NCI-H748 (cell line): ENCODE measurements at regions not wholly inside any gene's neighbourhood (a gene's known extent, or its start where the extent isn't known, plus 50 kb on each side); places are given as distances from the start of the nearest gene placed in this dataset.

ENCODE experiments used
- DNase-seq: peaks from one replicate; lab custom pipeline; 2025; ENCODE audit not compliant: unreplicated experiment; lab: John Stamatoyannopoulos, UW

- no peak for DNase-seq
Observed at GRCh38 chr3:102215166-102215565, 219.6 kb upstream of the ZPLD1 start.

DNA sequence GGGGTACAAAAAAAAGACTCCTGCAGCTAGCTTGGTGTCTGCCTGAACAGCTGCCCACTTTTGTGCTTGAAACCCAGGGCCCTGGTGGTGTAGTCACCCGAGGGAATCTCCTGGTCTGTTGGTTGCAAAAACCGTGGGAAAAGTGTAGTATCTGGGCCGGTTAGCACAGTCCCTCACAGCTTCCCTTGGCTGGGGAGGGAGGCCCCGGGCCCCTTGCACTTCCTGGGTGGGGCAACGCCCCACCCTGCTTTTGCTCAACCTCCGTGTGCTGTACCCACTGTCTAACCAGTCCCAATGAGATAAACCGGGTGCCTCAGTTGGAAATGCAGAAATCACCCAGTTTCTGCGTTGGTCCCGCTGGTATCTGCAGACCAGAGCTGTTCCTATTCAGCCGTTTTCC, 211.7 kb upstream of the ZPLD1 start:
- DNase-seq: no peak

- no peak for DNase-seq
Observed at GRCh38 chr3:102224171-102224570, 210.6 kb upstream of the ZPLD1 start.

DNA sequence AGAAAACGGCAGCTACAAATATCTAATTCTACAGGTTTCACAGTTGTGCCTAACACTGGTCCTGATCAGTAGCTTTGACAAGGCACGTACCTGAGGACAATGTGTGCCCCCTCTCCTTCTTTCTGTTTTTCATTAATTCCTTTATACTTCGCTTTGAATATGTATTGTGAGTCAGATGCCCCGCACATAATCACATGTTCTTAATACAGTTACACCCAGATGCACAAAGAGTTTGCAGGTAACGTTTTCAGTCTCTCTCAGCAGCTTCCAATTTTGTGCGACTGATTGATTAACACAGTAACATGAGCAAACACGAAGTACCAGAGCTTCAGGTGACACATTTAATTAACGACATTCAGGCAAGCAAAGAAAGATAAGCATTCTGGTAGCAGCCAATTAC, 209.8 kb upstream of the ZPLD1 start:
- DNase-seq: no peak

- peak; percentile 65 for DNase-seq
Observed at GRCh38 chr3:102225407-102226132, 209.2 kb upstream of the ZPLD1 start.

- DNase-seq: no peak
Observed at GRCh38 chr3:102226463-102226862, 208.4 kb upstream of the ZPLD1 start.

GRCh38 chr3:102229062-102229655, 205.7 kb upstream of the ZPLD1 start:
- peak; percentile 79 for DNase-seq

- no peak for DNase-seq
Observed at GRCh38 chr3:102230057-102230456, 204.8 kb upstream of the ZPLD1 start.

GRCh38 chr3:102233881-102234280, 200.9 kb upstream of the ZPLD1 start:
- no peak for DNase-seq

GRCh38 chr3:102235679-102236078, 199.1 kb upstream of the ZPLD1 start:
- peak; percentile 68 for DNase-seq

- DNase-seq: no peak
Observed at GRCh38 chr3:102237181-102237580, 197.6 kb upstream of the ZPLD1 start.

DNA sequence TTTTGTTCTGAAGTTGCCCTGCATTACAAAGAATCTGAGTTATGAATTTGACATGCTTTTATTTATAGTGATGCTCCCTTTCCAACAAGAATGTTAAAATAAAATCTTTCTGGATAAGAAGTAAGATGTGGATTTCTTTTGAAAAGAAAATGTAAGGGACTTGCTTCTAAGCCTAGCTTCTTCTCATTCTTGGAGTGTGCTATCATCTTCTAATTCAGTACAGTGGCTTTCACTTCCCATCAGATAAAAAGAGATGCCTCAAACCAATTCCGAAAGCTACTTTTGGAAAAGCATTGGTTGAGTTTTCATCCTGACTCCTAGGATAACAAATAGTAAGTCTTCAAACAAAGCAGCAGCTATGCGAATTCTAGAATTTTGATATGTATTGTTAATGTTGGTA, 197.0 kb upstream of the ZPLD1 start:
- DNase-seq: peak; percentile 24

- DNase-seq: peak; percentile 68
Observed at GRCh38 chr3:102238362-102238761, 196.5 kb upstream of the ZPLD1 start.

DNA sequence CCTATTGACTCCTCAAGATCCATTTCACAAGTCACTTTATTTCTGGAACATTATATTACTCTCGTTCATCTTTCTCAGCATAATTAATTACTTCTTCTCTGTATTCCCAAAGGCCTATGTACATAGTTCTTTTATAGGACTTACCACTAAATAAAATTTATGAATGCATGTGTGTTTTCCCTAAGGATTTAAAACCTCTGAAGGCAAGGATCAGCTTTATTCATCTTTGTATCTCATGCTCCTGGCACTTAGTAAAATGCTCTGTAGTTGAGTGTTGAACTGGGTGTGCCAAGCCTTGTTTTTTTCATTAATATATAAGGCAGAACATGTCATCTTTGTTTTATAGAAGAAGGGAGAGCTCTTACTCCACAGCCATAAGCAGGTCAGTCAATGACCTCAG, 194.1 kb upstream of the ZPLD1 start:
- DNase-seq: no peak

DNA sequence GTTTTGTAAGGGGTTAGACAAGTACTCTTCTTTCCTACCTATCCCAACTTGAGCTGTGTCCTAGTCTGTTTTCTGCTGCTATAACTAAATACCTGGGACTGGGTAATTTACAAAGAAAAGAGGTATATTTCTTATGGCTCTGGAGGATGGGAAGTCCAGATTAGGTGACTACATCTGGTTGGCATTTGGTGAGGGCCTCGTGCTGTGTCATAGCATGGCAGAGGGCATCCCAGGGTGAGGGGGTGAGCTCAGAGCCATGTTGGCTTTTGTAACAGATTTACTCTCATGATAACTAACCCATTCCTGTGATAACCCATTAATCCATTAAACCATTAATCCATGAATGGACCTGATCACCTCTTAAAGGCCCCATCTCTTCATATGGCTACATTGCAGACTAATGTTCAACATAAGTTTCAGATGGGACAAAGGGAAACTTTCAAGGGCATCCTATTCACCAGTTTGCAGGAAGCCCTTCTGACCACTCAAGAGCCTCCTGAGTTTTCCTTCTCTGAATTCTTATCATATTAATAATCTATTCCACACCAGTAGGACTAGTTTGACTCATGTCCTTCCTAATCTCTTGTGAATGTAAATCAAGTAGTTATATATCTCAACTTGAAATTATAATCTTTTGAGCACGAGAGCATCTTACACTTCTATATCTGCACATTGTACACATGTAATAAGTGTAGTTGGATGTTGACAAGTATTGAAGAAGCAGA, 185.7 kb upstream of the ZPLD1 start:
- DNase-seq: no peak

DNA sequence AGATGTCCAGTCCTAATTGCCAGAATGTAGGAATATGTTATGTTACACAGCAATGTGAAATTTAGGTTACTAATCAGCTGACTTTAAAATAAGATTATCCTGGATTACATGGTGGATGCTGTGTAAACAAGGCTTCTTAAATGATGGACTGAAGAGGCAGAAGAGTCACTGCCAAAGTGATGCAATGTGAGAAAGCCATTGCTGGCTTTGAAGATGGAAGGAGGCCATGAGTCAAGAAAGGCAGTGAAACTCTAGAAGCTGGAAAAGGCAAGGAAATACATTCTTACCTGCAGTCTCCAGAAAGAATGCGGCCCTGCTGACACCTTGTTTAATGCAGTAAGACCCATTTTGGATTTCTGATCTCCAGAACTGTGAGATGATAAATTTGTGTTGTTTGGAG, 179.1 kb upstream of the ZPLD1 start:
- DNase-seq: no peak

- no peak for DNase-seq
Observed at GRCh38 chr3:102258666-102259227, 176.1 kb upstream of the ZPLD1 start.

- DNase-seq: no peak
Observed at GRCh38 chr3:102259663-102260062, 175.2 kb upstream of the ZPLD1 start.

GRCh38 chr3:102265720-102266119, 169.1 kb upstream of the ZPLD1 start:
- no peak for DNase-seq

DNA sequence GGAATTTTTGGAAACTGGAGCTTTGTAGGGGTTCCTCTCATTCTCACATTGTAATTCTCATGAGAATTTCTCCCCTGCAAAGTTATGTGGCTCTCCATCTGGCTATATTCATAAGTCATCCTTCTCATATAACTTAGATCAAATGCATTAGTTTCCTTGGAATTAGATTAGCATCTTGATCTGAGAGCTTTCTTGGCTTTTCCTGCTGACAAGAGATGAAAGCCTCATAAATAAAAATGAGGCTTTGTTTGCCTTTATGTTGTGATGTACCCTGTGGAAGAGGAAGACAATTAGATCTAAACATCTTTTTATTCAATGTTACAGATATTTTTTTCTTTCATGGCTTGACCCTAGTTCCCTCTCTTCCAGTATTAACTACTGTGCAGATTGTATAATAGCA, 165.4 kb upstream of the ZPLD1 start:
- DNase-seq: no peak

DNA sequence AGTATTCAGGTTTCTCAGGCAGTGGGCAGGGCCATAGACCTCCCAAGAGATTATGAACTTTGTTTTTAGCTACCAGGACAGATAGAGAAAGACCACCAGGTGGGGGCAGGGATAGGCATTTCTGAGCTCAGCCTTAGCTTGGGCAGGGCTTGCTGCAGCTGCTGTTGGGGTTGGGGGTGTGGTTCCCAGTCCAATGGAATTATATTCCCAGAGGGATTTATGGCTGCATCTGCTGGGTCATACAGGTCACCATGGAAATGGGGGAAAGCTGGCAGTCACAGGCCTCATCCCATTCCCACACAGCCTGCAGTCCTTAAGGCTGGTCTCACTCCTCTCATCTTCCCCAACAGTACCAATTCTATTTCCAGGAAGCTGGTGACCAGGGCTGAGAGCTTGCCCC, 144.6 kb upstream of the ZPLD1 start:
- no peak for DNase-seq

GRCh38 chr3:102295756-102296155, 139.1 kb upstream of the ZPLD1 start:
- no peak for DNase-seq
